PC-9 (cell line): ENCODE measurements at regions not wholly inside any gene's neighbourhood (a gene's known extent, or its start where the extent isn't known, plus 50 kb on each side); places are given as distances from the start of the nearest gene placed in this dataset.
"Not testable (repeated sequence)": the region's sequence is repeated elsewhere in the genome, so short reads cannot be mapped to it uniquely, and the experiment has no call there.

Source experiments
- BruUV-seq: library from RNA; stranded (reverse); fragments of 400-500 nt; replicated peaks from 2 replicates; lab custom pipeline; 2021; lab: Mats Ljungman, UMichigan
- CTCF ChIA-PET: fragments of 300-600 bp; sonication (Branson Sonifier 250); formaldehyde crosslinking; loops from one replicate; lab custom pipeline; 2022; ENCODE audit warnings: antibody characterized with exemption; lab: Charles Lee
- POLR2A ChIA-PET: fragments of 300-600 bp; sonication (Branson Sonifier 250); formaldehyde crosslinking; loops from one replicate; lab custom pipeline; 2022; ENCODE audit warnings: antibody characterized with exemption; ENCODE audit not compliant: unreplicated experiment; lab: Charles Lee
- DNase-seq, 2 experiments: peaks; one replicate each; pipeline versions ENCODE4 v3.0.0 to v3.0.0-alpha.2; 2015 to 2022; ENCODE audit warnings: mixed read lengths in 1 of 2
- H2AFZ ChIP-seq: fragments of 200-600 bp; sonication (generic); 2 replicates; pipeline ENCODE4 v1.8.1; 2017; ENCODE audit warnings: antibody characterized with exemption
- H3F3A ChIP-seq: fragments of 200-600 bp; sonication (generic); 2 replicates; pipeline ENCODE4 v1.8.1; 2017; ENCODE audit warnings: antibody characterized with exemption, mild to moderate bottlenecking, low read depth; ENCODE audit not compliant: insufficient read depth
- H3K27ac ChIP-seq: fragments of 200-600 bp; sonication (generic); 2 replicates; pipeline ENCODE4 v1.6.1; 2016; ENCODE audit warnings: mixed run types
- H3K27me3 ChIP-seq: fragments of 200-600 bp; sonication (generic); 2 replicates; pipeline ENCODE4 v1.6.1; 2016; ENCODE audit warnings: low read depth, mixed run types; ENCODE audit not compliant: insufficient read depth
- H3K36me3 ChIP-seq: fragments of 200-600 bp; sonication (generic); 2 replicates; pipeline ENCODE4 v1.6.1; 2016; ENCODE audit warnings: low read depth, mixed run types
- H3K4me1 ChIP-seq: fragments of 200-600 bp; sonication (generic); replicated peaks from 2 replicates; pipeline ENCODE4 v1.6.1; 2016; ENCODE audit warnings: mixed run types; ENCODE audit not compliant: insufficient read depth
- H3K4me2 ChIP-seq: fragments of 200-600 bp; sonication (generic); 2 replicates; pipeline ENCODE4 v1.6.1; 2017; ENCODE audit warnings: mixed run types
- H3K4me3 ChIP-seq: fragments of 200-600 bp; sonication (generic); 2 replicates; pipeline ENCODE4 v1.6.1; 2016; ENCODE audit warnings: mixed run types
- H3K79me2 ChIP-seq: fragments of 200-600 bp; sonication (generic); 2 replicates; pipeline ENCODE4 v1.6.1; 2017; ENCODE audit warnings: low read depth, mixed run types
- H3K9me2 ChIP-seq: fragments of 200-600 bp; sonication (generic); 2 replicates; pipeline ENCODE4 v1.8.1; 2017; ENCODE audit warnings: mild to moderate bottlenecking; ENCODE audit not compliant: insufficient read depth
- H3K9me3 ChIP-seq: fragments of 200-600 bp; sonication (generic); 2 replicates; pipeline ENCODE4 v1.8.1; 2016; ENCODE audit warnings: low read depth; ENCODE audit not compliant: insufficient read depth
- H4K20me1 ChIP-seq: fragments of 200-600 bp; sonication (generic); 2 replicates; pipeline ENCODE4 v1.8.1; 2017; ENCODE audit not compliant: insufficient read depth
- EZH2 ChIP-seq: fragments of 200-600 bp; sonication (generic); IDR thresholded peaks from 2 replicates; pipeline ENCODE4 v1.8.0; 2017; ENCODE audit warnings: antibody characterized with exemption, low read depth
- intact Hi-C: fragments of 100-400 bp; cut with micrococcal nuclease; formaldehyde crosslinking; loops from one replicate; pipeline ENCODE4 v1.10.0; 2022; ENCODE audit not compliant: unreplicated experiment
- TF ChIP-seq, protein P1 (sequence below): fragments of 200-600 bp; sonication (generic); conservative IDR thresholded peaks from 2 replicates; pipeline ENCODE4 v1.6.1; 2017; ENCODE audit warnings: mixed run types, antibody characterized with exemption, mild to moderate bottlenecking, moderate library complexity

DNA sequence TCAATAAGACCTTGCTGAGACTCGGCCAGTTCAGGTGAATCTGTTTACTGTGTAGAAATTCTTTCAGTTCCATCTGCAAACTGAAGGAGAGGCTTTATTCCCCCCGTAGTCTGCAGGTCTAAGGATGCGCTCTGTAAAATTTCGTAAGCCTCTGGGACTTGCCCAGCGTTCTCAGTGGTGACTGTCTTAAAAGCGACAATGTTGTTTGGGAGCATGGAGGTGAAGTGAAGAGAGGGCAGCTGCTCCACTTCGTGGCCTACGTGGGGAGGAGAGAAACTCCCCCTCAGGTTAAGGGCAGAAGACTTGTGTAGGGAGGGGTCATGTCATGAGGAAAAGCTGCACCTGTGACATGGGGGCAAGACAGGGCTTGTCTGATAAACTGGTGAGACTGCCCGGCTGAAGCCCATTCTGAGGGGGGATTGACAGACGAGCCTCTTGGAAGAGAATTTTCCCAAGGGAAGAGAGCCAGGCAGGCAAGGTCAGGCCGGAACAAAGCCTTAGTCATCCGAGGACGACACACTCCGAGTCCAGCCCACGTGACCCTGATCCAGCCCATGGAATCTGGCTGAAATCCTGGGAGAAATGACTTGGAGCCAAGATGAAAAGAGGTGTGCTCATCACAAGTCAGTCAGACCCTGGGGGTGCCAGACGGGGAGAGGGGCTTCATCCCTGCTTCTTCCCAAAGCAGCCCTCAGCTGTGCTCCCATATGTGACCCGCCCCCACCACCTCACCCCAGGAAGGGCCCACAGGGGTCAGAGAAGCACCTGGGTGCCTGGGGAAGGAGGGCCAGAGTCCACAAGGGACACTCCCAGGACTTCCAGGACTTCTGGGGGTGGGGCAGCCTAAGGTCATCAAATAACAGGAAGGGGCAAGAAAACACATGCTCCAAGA, 88.5 kb upstream of the SH3BP4 start:
- DNase-seq, result no peak
- no peak overlapping the region for H3K4me2 ChIP-seq
- H3K9me3 ChIP-seq, result no peaks in the 10 kb centered on the region
- no peaks in the 10 kb centered on the region for H3K4me1 ChIP-seq
- TF ChIP-seq EZH2, result no peak
- TF ChIP-seq, protein P1, sequence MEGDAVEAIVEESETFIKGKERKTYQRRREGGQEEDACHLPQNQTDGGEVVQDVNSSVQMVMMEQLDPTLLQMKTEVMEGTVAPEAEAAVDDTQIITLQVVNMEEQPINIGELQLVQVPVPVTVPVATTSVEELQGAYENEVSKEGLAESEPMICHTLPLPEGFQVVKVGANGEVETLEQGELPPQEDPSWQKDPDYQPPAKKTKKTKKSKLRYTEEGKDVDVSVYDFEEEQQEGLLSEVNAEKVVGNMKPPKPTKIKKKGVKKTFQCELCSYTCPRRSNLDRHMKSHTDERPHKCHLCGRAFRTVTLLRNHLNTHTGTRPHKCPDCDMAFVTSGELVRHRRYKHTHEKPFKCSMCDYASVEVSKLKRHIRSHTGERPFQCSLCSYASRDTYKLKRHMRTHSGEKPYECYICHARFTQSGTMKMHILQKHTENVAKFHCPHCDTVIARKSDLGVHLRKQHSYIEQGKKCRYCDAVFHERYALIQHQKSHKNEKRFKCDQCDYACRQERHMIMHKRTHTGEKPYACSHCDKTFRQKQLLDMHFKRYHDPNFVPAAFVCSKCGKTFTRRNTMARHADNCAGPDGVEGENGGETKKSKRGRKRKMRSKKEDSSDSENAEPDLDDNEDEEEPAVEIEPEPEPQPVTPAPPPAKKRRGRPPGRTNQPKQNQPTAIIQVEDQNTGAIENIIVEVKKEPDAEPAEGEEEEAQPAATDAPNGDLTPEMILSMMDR, result no peak
- no peak overlapping the region for H2AFZ ChIP-seq
- H3K9me2 ChIP-seq, result no peaks in the 10 kb centered on the region
- no peak overlapping the region for H3K4me3 ChIP-seq
- ChIA-PET CTCF (no interaction called here), POLR2A (no interaction called here)
- H3K36me3 ChIP-seq, result no peaks in the 10 kb centered on the region
- H3K27ac ChIP-seq, result no peak overlapping the region
- no peaks in the 10 kb centered on the region for H4K20me1 ChIP-seq
- intact Hi-C loops, result no loop called here
- H3K79me2 ChIP-seq, result no peaks in the 10 kb centered on the region
- no TSS peak for BruUV-seq
- peaks cover 5% of the 10 kb centered on the region; the same call in 1 of the 2 replicates for H3F3A ChIP-seq
- H3K27me3 ChIP-seq, result no peaks in the 10 kb centered on the region

DNA sequence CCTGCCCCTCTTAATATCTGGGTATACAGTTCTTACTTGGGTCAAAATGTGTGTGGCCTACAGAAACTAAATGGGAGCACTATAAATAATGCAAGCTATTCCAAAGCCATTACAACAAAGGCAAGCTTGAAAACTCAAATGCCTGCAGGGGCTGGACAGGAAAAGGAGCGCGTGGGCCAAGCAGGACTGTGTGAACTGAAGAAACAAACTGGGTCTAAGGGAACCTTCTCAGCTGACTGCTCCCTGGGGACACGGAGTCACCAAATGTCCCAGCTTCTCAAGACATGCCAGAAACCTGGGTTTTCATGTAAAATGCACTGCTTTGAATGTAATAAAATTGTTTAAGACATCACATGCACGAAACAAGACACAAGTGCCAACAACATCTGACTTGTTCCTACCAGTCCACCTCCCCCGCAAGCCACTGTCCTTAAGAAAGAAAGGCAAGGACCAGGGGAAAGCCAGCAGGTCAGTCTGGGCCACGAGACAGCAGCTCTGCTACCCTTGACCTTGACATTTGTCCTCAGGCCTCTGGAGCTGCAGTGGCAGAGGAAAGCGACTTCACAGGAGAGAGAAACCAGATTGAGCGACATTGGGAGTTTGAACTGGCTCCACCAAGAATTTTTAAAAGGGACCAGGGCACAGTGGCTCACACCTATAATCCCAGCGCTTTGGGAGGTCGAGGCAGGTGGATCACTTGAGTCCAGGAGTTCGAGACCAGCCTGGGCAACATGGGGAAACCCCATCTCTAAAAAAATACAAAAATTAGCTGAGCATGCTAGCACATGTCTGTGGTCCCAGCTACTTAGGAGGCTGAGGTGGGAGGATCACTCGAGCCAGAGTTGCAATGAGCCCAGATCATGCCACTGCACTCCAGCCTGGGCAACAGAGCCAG, 89.7 kb upstream of the SH3BP4 start:
- Histone ChIP-seq H3K9me2 (no peaks in the 10 kb centered on the region), H3K4me1 (no peaks in the 10 kb centered on the region), H3K79me2 (no peaks in the 10 kb centered on the region), H3K27ac (no peak overlapping the region), H3K36me3 (no peaks in the 10 kb centered on the region), H2AFZ (no peak overlapping the region), H3K4me2 (no peak overlapping the region), H4K20me1 (no peaks in the 10 kb centered on the region), H3F3A (peaks cover 5% of the 10 kb centered on the region; the same call in 1 of the 2 replicates), H3K27me3 (no peaks in the 10 kb centered on the region), H3K4me3 (no peak overlapping the region), H3K9me3 (no peaks in the 10 kb centered on the region)
- no TSS peak for BruUV-seq
- DNase-seq, result no peak
- ChIA-PET POLR2A (no interaction called here), CTCF (no interaction called here)
- no peak for TF ChIP-seq EZH2
- TF ChIP-seq, protein P1, result no peak
- intact Hi-C loops, result no loop called here

DNA sequence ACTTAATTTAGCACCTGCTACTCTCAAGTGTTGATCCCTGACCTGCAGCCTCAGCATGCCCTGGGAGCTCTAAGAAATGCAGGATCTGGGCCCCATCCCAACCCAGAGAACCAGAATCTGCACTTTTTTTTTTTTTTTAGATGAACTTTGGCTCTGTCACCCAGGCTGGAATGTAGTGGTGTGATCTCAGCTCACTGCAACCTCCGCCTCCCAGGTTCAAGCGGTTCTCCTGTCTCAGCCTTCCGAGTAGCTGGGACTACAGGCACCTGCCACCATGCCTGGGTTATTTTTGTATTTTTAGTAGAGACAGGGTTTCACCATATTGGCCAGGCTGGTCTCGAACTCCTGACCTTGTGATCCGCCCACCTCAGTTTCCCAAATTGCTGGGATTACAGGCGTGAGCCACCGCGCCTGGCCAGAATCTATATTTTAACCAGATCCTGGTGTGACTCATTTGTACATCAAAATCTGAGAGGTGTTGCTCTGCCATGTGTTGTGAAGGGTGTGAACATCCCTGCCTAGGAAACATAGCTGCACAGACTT, 92.4 kb upstream of the SH3BP4 start:
- H3K4me3 ChIP-seq, BruUV-seq, H3K4me1 ChIP-seq, H3K27me3 ChIP-seq, H3K4me2 ChIP-seq, H3K9me2 ChIP-seq, H3K9me3 ChIP-seq, H3F3A ChIP-seq, DNase-seq, H2AFZ ChIP-seq, H3K79me2 ChIP-seq, H4K20me1 ChIP-seq, H3K27ac ChIP-seq, H3K36me3 ChIP-seq, intact Hi-C loops: not testable (repeated sequence)
- POLR2A ChIA-PET, result interaction anchor here (0.5 kb wide), 1 partner anchor 49 kb away, joined by 3 read pairs; no protein-coding TSS in a partner anchor
- CTCF ChIA-PET, result interaction anchor here (0.7 kb wide), 1 partner anchor 304 kb away, joined by 3 read pairs; no protein-coding TSS in a partner anchor
